HEK293T (cell line): ENCODE measurements at regions not wholly inside any gene's neighbourhood (a gene's known extent, or its start where the extent isn't known, plus 50 kb on each side); places are given as distances from the start of the nearest gene placed in this dataset.

ENCODE experiments used
- ARNT ChIP-seq: fragments of 450-650 bp; IDR thresholded peaks from 2 replicates; pipeline ENCODE4 v1.6.1; 2017; ENCODE audit warnings: mild to moderate bottlenecking
- BHLHE40 ChIP-seq: fragments of 450-650 bp; IDR thresholded peaks from 2 replicates; pipeline ENCODE4 v1.6.1; 2016; ENCODE audit warnings: mild to moderate bottlenecking, moderate library complexity, borderline replicate concordance
- CTBP1 ChIP-seq: fragments of 450-650 bp; IDR thresholded peaks from 2 replicates; pipeline ENCODE4 v1.6.1; 2016; ENCODE audit warnings: borderline replicate concordance
- ELF4 ChIP-seq: fragments of 450-650 bp; IDR thresholded peaks from 2 replicates; pipeline ENCODE4 v1.6.1; 2017; ENCODE audit warnings: antibody characterized with exemption
- FOXA1 ChIP-seq: fragments of 450-650 bp; IDR thresholded peaks from 2 replicates; pipeline ENCODE4 v1.6.1; 2016; ENCODE audit warnings: mild to moderate bottlenecking
- FOXK2 ChIP-seq: fragments of 450-650 bp; IDR thresholded peaks from 2 replicates; pipeline ENCODE4 v1.6.1; 2016; ENCODE audit warnings: mild to moderate bottlenecking
- FOXM1 ChIP-seq: fragments of 450-650 bp; IDR thresholded peaks from 2 replicates; pipeline ENCODE4 v1.6.1; 2017; ENCODE audit warnings: mild to moderate bottlenecking, borderline replicate concordance
- HDGF ChIP-seq: fragments of 450-650 bp; IDR thresholded peaks from 2 replicates; pipeline ENCODE4 v1.6.1; 2017; ENCODE audit warnings: antibody characterized with exemption, borderline replicate concordance
- L3MBTL2 ChIP-seq: fragments of 450-650 bp; conservative IDR thresholded peaks from 2 replicates; pipeline ENCODE4 v1.6.1; 2016; ENCODE audit warnings: mild to moderate bottlenecking
- NFRKB ChIP-seq: fragments of 450-650 bp; IDR thresholded peaks from 2 replicates; pipeline ENCODE4 v1.6.1; 2016; ENCODE audit warnings: mild to moderate bottlenecking, moderate library complexity
- SP1 ChIP-seq: fragments of 450-650 bp; IDR thresholded peaks from 2 replicates; pipeline ENCODE4 v1.6.1; 2017
- SUZ12 ChIP-seq: fragments of 450-650 bp; IDR thresholded peaks from 2 replicates; pipeline ENCODE4 v1.6.1; 2016; ENCODE audit warnings: mild to moderate bottlenecking
- TARDBP ChIP-seq: fragments of 450-650 bp; IDR thresholded peaks from 2 replicates; pipeline ENCODE4 v1.6.1; 2016
- ZNF384 ChIP-seq: fragments of 450-650 bp; IDR thresholded peaks from 2 replicates; pipeline ENCODE4 v1.6.1; 2016

GRCh38 chr9:82865524-82865923 lies 197.4 kb downstream of the RASEF start:
- TF ChIP-seq SUZ12 = no peak
- no peak for TF ChIP-seq BHLHE40
- TF ChIP-seq ZNF384 = no peak
- no peak for TF ChIP-seq NFRKB
- no peak for TF ChIP-seq SP1
- no peak for TF ChIP-seq CTBP1
- no peak for TF ChIP-seq HDGF
- TF ChIP-seq ELF4 = no peak
- no peak for TF ChIP-seq FOXA1
- TF ChIP-seq ARNT = no peak
- TF ChIP-seq FOXM1 = no peak
- TF ChIP-seq TARDBP = no peak
- no peak for TF ChIP-seq FOXK2
- no peak for TF ChIP-seq L3MBTL2
